Activated CD4-positive, alpha-beta T cell treated with anti-CD3 and anti-CD28 coated beads, Interleukin-2, Interleukin-4, amounts not matched to agents 100 ng/mL and 50 ng/mL, durations not matched to agents 16 hours and 8 hours (primary cell): ENCODE measurements at regions not wholly inside any gene's neighbourhood (a gene's known extent, or its start where the extent isn't known, plus 50 kb on each side); places are given as distances from the start of the nearest gene placed in this dataset.

Experiments
- DNase-seq: peaks from one replicate; pipeline ENCODE4 v3.0.0-alpha.2; 2020; ENCODE audit warnings: low spot score

DNA sequence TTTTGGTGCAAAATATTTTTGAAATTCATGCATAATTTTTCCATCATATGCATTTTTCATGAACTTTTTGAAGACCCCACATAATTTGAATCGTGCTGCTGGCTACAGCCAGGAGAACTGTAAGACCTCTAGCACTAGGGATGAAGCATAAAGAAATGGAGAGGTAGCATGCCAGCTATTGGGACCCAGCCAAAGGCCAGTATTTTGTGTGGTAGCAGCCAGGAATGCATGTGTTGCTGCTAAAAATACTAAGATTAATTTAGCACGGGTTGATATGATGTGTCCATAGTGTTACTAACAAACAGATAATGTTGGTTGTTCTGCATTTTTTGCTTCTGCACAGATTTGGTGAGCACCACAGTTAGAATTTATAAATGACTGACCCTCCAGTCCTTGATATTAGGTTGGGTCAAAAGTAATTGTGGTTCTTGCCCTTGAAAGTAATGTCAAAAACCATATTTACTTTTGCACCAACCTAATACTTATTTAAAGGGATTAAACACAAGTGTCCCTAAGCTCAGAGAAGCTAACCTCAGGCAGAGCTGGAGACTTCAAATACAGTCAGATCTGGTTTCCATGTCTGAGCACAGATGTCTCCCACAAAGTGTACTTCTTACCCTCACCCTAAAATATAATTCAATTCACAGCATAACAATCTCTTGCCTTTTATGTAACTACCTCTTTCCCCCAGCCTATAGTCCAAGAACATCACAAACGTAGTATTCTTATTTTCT lies 54.1 kb upstream of the NPSR1 start:
- DNase-seq = no peak
